Epithelial cell of proximal tubule (primary cell): ENCODE measurements at regions not wholly inside any gene's neighbourhood (a gene's known extent, or its start where the extent isn't known, plus 50 kb on each side); places are given as distances from the start of the nearest gene placed in this dataset.

Source experiments
- DNase-seq: peaks from one replicate; pipeline ENCODE4 v3.0.0-alpha.2; 2011; ENCODE audit warnings: low read depth
- H3K4me3 ChIP-seq: 2 replicates; pipeline ENCODE4 v1.5.1; 2011; ENCODE audit warnings: low read depth, mild to moderate bottlenecking, low read length
- CTCF ChIP-seq: conservative IDR thresholded peaks from 2 replicates; pipeline ENCODE4 v1.5.1; 2012; ENCODE audit warnings: low read depth, mild to moderate bottlenecking, low read length

DNA sequence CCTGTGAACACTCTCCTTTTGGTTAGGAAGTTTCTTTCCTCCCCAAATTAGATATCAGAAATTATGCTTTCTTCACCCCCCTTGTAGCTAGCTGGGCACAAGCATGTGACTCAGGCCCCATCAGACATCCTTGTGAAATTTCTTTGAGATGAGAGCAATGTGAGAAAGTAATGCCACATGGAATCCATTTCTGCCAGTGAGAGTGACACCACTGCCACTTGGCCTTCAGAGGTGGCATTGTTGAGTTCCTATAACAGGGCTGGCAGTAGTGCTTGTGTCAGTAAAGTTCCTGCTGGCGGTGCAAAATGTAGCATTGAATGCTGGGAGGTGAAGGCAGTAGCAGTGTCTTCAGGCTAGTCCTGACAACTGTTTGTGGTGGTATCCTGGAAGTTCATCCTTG lies 80.7 kb upstream of the ZNF280D start:
- no peak overlapping the region for H3K4me3 ChIP-seq
- no peak for TF ChIP-seq CTCF
- DNase-seq: no peak

DNA sequence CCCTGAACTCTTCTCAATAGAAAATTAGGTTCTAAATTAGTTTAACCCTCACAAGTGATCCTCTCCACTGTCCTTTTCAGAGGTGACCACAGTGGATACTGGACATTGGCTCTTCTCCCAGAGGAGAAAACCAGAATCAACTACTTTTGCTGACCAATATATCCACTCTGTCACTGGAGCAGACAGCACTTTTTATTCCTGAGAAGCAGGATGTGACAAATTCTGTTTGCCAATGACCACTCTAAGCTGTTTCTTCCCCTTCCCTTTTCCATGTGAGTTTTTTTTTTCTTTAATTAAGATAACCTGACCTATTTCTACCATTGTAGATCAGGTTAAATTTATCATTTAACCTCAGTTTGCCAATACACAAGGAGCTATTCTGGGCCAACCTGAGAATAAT lies 79.7 kb upstream of the ZNF280D start:
- no peak overlapping the region for H3K4me3 ChIP-seq
- DNase-seq: no peak
- TF ChIP-seq CTCF: no peak

DNA sequence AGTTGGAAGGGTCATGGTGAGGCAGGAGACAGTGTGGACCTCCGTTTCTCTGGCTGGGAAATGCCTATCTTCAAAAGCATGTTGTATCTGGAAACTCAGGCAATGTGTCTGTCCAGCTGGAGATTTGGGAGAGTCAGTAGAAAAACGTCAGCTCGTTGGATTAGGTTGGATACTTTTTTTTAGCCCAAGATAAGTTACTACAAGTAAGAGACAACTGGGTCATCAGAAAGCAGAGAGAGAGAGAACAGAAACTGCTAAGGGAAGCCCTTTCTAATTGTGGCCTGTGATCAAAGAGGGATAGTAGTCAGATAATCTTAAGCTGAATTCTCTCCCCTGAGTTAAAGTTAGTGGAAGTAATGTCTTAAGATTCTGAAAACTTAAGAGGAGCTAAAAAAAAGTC lies 78.9 kb upstream of the ZNF280D start:
- no peak for TF ChIP-seq CTCF
- no peak overlapping the region for H3K4me3 ChIP-seq
- no peak for DNase-seq

DNA sequence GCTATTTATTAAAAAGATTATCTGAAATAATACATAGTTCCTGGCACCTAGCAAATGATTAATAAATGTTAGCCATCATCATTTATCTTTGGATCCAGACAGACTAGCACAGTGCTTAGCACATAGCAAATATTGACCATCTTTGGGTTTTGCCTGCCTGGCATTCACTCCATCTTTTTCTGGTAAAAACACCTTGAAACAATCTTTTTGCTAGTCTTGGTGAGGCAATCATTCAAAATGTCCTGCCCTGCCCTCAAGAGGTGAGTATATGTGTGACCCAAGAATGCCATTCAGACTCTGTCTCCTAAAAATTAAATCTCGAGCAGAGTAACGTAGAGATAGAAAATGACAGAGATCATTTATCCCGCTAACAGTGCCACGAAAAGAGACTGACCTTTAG lies 78.3 kb upstream of the ZNF280D start:
- DNase-seq: no peak
- no peak overlapping the region for H3K4me3 ChIP-seq
- TF ChIP-seq CTCF: no peak

DNA sequence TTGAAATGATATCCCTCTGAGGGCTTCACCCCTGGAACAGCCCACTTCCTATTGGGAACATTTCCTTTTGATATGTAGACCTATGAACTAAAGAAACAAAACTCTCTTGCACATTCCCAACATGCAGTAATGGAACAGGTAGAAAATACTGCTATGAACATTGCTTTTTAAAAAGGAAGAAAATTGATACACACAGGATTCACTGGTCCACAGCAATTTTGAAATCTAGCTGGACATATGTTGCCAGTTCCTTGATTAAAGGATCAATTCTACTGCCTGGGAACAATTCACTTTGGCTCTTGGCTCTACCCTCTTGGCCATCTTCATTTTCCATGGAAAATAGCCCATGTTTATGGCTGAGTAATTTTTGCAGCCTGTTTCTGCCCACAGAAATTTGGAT lies 74.9 kb upstream of the ZNF280D start:
- TF ChIP-seq CTCF: no peak
- H3K4me3 ChIP-seq: no peak overlapping the region
- DNase-seq: no peak

DNA sequence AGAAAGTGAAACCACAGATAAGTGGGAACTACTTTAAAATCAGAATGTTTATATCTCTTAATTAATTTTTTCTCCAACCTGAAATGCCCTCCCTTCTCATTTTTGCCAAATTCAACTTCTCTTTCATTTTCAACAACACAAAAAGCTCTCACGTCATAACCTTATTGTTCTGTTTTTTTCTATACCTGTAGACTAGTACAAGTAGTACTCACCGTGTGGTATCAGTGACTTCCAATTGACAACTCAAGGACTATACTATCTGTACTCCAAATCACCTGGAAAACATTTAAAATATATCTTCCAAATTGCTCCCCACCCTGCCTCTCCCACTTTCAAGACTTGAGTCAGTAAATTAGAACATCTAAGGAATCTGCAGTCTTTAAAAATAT lies 72.8 kb upstream of the ZNF280D start:
- H3K4me3 ChIP-seq: no peak overlapping the region
- no peak for DNase-seq

More for the DNA sequence above, 72.8 kb upstream of the ZNF280D start:
- no peak for TF ChIP-seq CTCF
